HT-29 (cell line): ENCODE measurements at regions not wholly inside any gene's neighbourhood (a gene's known extent, or its start where the extent isn't known, plus 50 kb on each side); places are given as distances from the start of the nearest gene placed in this dataset.
"Not testable (repeated sequence)": the region's sequence is repeated elsewhere in the genome, so short reads cannot be mapped to it uniquely, and the experiment has no call there.

Experiments used
- DNase-seq: peaks from one replicate; pipeline ENCODE4 v3.0.0-alpha.2; 2015; ENCODE audit warnings: low spot score

GRCh38 chr14:89061696-89062095, 237.2 kb downstream of the TTC8 start:
- DNase-seq: no peak

GRCh38 chr14:89065879-89066278, 241.4 kb downstream of the TTC8 start:
- DNase-seq: no peak

- no peak for DNase-seq
These were observed 243.0 kb downstream of the TTC8 start for GRCh38 chr14:89067293-89067972.

- DNase-seq: no peak
These were observed 253.8 kb downstream of the TTC8 start for GRCh38 chr14:89078021-89078795.

GRCh38 chr14:89085231-89085731, 260.8 kb downstream of the TTC8 start:
- DNase-seq: no peak

- no peak for DNase-seq
These were observed 261.4 kb downstream of the TTC8 start for GRCh38 chr14:89085737-89086382.

- no peak for DNase-seq
These were observed 264.1 kb downstream of the TTC8 start for GRCh38 chr14:89088530-89088929.

- DNase-seq: no peak
These were observed 264.9 kb downstream of the TTC8 start for GRCh38 chr14:89089330-89089729.

GRCh38 chr14:89091781-89092180, 267.3 kb downstream of the TTC8 start:
- no peak for DNase-seq

- no peak for DNase-seq
These were observed 268.8 kb downstream of the TTC8 start for GRCh38 chr14:89093083-89093730.

GRCh38 chr14:89095036-89095435, 270.6 kb downstream of the TTC8 start:
- DNase-seq: no peak

- DNase-seq: no peak
These were observed 272.5 kb downstream of the TTC8 start for GRCh38 chr14:89096946-89097345.

GRCh38 chr14:89098254-89098653, 273.8 kb downstream of the TTC8 start:
- DNase-seq: no peak

- not testable (repeated sequence) for DNase-seq
These were observed 279.8 kb downstream of the TTC8 start for GRCh38 chr14:89104171-89104817.

GRCh38 chr14:89104861-89105260, 280.4 kb downstream of the TTC8 start:
- DNase-seq: not testable (repeated sequence)
